ENCODE measurements at regions not wholly inside any gene's neighbourhood (a gene's known extent, or its start where the extent isn't known, plus 50 kb on each side); places are given as distances from the start of the nearest gene placed in this dataset.
A peak's percentile ranks its signal among the peaks of the same experiment; 100 is the strongest.
"Not testable (repeated sequence)": the region's sequence is repeated elsewhere in the genome, so short reads cannot be mapped to it uniquely, and the experiment has no call there.

- no peak overlapping the region for H3K4me3 Mint-ChIP-seq (ENCODE audit: low read depth, unreplicated experiment)
- peak overlapping the region; percentile 62 for H3K27ac Mint-ChIP-seq (ENCODE audit: unreplicated experiment)
- peaks cover 50% of the 10 kb centered on the region for H3K4me1 Mint-ChIP-seq (ENCODE audit: low read depth, unreplicated experiment)
- H3K9me3 Mint-ChIP-seq (ENCODE audit: low read depth, unreplicated experiment) = peaks cover 7% of the 10 kb centered on the region
- peak; percentile 82 for DNase-seq
- H3K27me3 Mint-ChIP-seq (ENCODE audit: unreplicated experiment) = no peaks in the 10 kb centered on the region
- peaks cover 6% of the 10 kb centered on the region for H3K36me3 Mint-ChIP-seq (ENCODE audit: insufficient read depth, unreplicated experiment)
- CTCF ChIA-PET = interaction anchor here (0.9 to 1.1 kb wide), 3 partner anchors 21 to 318 kb away, joined by 3 to 11 read pairs (median 4); partner anchors contain the start of gene ENC1
- intact Hi-C loops (cut with micrococcal nuclease; ENCODE audit: unreplicated experiment) = no loop called here
- TF ChIP-seq CTCF (IDR thresholded peaks at IDR 0.05; ENCODE audit: unreplicated experiment) = no peak
- no TSS peak for BruUV-seq (replicated peaks)
These were observed 121.4 kb downstream of the ENC1 start for GRCh38 chr5:74519161-74519571.

DNA sequence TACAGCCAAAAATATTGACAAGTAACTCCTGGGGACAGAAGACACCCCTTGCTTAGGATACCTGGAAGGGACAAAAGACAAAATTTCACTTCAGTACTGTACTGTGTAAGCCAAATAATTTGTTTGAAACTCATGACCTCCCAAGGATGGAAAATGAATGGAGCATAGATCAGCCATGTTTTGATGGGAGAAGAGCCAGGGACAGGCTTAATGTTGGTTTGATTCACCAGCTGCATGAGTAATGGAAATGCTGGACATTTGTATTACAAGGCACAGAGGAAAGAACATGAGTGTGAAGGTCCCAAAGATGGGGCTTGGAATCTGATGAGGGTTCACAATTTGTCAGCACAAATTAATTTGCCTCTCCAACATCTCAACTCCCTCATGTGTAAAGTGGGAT, 122.8 kb downstream of the ENC1 start:
- Mint-ChIP-seq H3K27me3 (ENCODE audit: unreplicated experiment) (no peaks in the 10 kb centered on the region), H3K4me3 (ENCODE audit: low read depth, unreplicated experiment) (no peak overlapping the region), H3K4me1 (ENCODE audit: low read depth, unreplicated experiment) (peaks cover 50% of the 10 kb centered on the region), H3K27ac (ENCODE audit: unreplicated experiment) (no peak overlapping the region), H3K9me3 (ENCODE audit: low read depth, unreplicated experiment) (no peaks in the 10 kb centered on the region), H3K36me3 (ENCODE audit: insufficient read depth, unreplicated experiment) (peaks cover 6% of the 10 kb centered on the region)
- BruUV-seq (replicated peaks) = no TSS peak
- CTCF ChIA-PET = no interaction called here
- TF ChIP-seq CTCF (IDR thresholded peaks at IDR 0.05; ENCODE audit: unreplicated experiment) = no peak
- no peak for DNase-seq
- intact Hi-C loops (cut with micrococcal nuclease; ENCODE audit: unreplicated experiment) = no loop called here

GRCh38 chr5:74516211-74516636, 124.3 kb downstream of the ENC1 start:
- H3K27ac Mint-ChIP-seq (ENCODE audit: unreplicated experiment) = no peak overlapping the region

DNA sequence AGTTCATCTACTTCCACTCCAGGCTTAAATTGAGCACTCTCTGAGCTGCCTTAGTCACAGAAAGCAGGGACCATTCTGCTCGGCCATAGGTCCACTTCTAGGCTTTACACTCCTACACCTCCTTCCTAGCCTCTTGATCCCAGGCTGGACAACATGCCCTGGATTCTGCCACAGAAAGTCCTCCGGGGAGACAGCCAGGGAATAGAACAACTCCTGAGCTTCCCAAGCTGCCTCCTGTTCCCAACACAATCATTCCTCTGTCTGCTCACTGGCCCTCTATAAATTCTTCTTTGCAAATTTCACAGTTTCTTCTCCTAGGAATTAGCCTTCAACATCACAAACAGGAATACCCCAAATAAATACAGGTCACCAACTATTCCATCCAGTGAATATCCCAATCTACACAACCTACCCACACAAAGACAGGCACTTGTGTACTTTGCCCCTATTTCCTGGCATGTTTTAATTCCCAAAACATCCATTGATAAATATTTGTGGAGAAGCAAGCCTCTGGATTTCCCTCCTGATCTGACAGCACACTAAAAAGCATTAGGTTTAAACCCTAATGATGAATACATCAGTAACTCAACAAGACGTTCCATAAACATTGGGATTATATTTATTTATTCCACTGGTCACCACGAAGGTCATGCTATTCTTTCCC, 125.5 kb downstream of the ENC1 start:
- no peaks in the 10 kb centered on the region for H3K9me3 Mint-ChIP-seq (ENCODE audit: low read depth, unreplicated experiment)
- H3K27me3 Mint-ChIP-seq (ENCODE audit: unreplicated experiment) = no peaks in the 10 kb centered on the region
- peaks cover 6% of the 10 kb centered on the region for H3K36me3 Mint-ChIP-seq (ENCODE audit: insufficient read depth, unreplicated experiment)
- CTCF ChIA-PET = no interaction called here
- DNase-seq = no peak
- H3K4me1 Mint-ChIP-seq (ENCODE audit: low read depth, unreplicated experiment) = peaks cover 39% of the 10 kb centered on the region
- H3K27ac Mint-ChIP-seq (ENCODE audit: unreplicated experiment) = no peak overlapping the region
- no peak overlapping the region for H3K4me3 Mint-ChIP-seq (ENCODE audit: low read depth, unreplicated experiment)
- BruUV-seq (replicated peaks) = no TSS peak
- no peak for TF ChIP-seq CTCF (IDR thresholded peaks at IDR 0.05; ENCODE audit: unreplicated experiment)
- intact Hi-C loops (cut with micrococcal nuclease; ENCODE audit: unreplicated experiment) = no loop called here

More at GRCh38 chr5:74516211-74516636, 124.3 kb downstream of the ENC1 start:
- H3K27me3 Mint-ChIP-seq (ENCODE audit: unreplicated experiment) = no peaks in the 10 kb centered on the region
- peaks cover 50% of the 10 kb centered on the region for H3K4me1 Mint-ChIP-seq (ENCODE audit: low read depth, unreplicated experiment)
- no peak for DNase-seq
- no TSS peak for BruUV-seq (replicated peaks)
- TF ChIP-seq CTCF (IDR thresholded peaks at IDR 0.05; ENCODE audit: unreplicated experiment) = no peak
- H3K9me3 Mint-ChIP-seq (ENCODE audit: low read depth, unreplicated experiment) = no peaks in the 10 kb centered on the region
- peaks cover 6% of the 10 kb centered on the region for H3K36me3 Mint-ChIP-seq (ENCODE audit: insufficient read depth, unreplicated experiment)
- no peak overlapping the region for H3K4me3 Mint-ChIP-seq (ENCODE audit: low read depth, unreplicated experiment)
- intact Hi-C loops (cut with micrococcal nuclease; ENCODE audit: unreplicated experiment) = no loop called here
- CTCF ChIA-PET = interaction anchor here (0.7 kb wide), 1 partner anchor 8 kb away, joined by 3 read pairs; no protein-coding TSS in a partner anchor

DNA sequence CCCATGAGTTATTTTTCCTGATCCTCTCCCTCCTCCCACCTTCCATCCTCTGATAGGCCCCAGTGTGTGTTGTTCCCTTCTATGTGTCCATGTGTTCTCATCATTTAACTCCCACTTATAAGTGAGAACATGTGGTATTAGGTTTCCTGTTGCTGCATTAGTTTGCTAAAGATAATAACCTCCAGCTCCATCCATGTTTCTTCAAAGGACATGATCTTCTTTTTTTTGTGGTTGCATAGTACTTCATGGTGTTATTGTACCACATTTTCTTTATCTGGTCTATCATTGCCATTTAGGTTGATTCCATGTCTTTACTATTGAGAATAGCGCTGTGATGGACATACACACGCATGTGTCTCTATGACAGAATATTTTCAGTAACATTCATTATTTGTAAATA, 128.8 kb downstream of the ENC1 start:
- DNase-seq; H3K4me3 Mint-ChIP-seq (ENCODE audit: low read depth, unreplicated experiment); intact Hi-C loops (cut with micrococcal nuclease; ENCODE audit: unreplicated experiment); H3K36me3 Mint-ChIP-seq (ENCODE audit: insufficient read depth, unreplicated experiment); BruUV-seq (replicated peaks); H3K27ac Mint-ChIP-seq (ENCODE audit: unreplicated experiment); H3K27me3 Mint-ChIP-seq (ENCODE audit: unreplicated experiment); CTCF ChIA-PET; H3K9me3 Mint-ChIP-seq (ENCODE audit: low read depth, unreplicated experiment): not testable (repeated sequence)
- H3K4me1 Mint-ChIP-seq (ENCODE audit: low read depth, unreplicated experiment) = peaks cover 18% of the 10 kb centered on the region

Data from Calu3 (cell line).